K562 (cell line): ENCODE measurements at regions not wholly inside any gene's neighbourhood (a gene's known extent, or its start where the extent isn't known, plus 50 kb on each side); places are given as distances from the start of the nearest gene placed in this dataset.

ENCODE experiments used
- ATAC-seq: fragments of 200-7000 bp; cut with Tn5 transposase; 3 replicates; pipeline ENCODE4 v1.9.1; 2020; ENCODE audit warnings: moderate library complexity
- BruUV-seq: library from RNA; stranded (reverse); fragments of 400-500 nt; replicated peaks from 2 replicates; lab custom pipeline; 2021; lab: Mats Ljungman, UMichigan
- CTCF ChIA-PET: fragments of 300-600 bp; formaldehyde crosslinking; extraction: SDS; loops from one replicate; lab custom pipeline; 2021; ENCODE audit warnings: low intra/inter-chr PET ratio; lab: Yijun Ruan, JAX
- POLR2A ChIA-PET: fragments of 300-600, 350-650 bp; sonication (Branson Sonifier 250); formaldehyde crosslinking; extraction: SDS; loops from one replicate; lab custom pipeline; 2021; ENCODE audit warnings: antibody characterized with exemption, inconsistent platforms; lab: Yijun Ruan, JAX
- DNase-seq, 4 experiments: peaks; one replicate each; pipeline versions ENCODE4 v3.0.0 to v3.0.0-alpha.2; 2011 to 2018; ENCODE audit warnings: low spot score in 3 of 4, mixed read lengths in 3 of 4; ENCODE audit errors: extremely low read depth in 1 of 4
- FAIRE-seq: peaks from 2 replicates; lab custom pipeline; 2011; peaks lifted over from hg19 to GRCh38; lab: Jason Lieb, UNC
- H2AFZ ChIP-seq: 2 replicates; pipeline ENCODE4 v1.6.0; 2011; ENCODE audit warnings: low read depth, low read length, control low read depth, inconsistent platforms
- H3K27ac ChIP-seq: fragments of 200-600 bp; 3 replicates; pipeline ENCODE4 v1.8.0; 2011; ENCODE audit warnings: low read depth, mild to moderate bottlenecking, control low read depth, inconsistent platforms, low read length, moderate library complexity, mixed read lengths; ENCODE audit errors: extremely low read depth
- H3K27me3 ChIP-seq, 2 experiments: fragments of 300-600 bp in 1 of 2; 2 replicates in 1 of 2; 3 replicates in 1 of 2; pipeline versions ENCODE4 v1.6.0 to v1.8.0; 2011; ENCODE audit warnings: inconsistent platforms in 2 of 2, low read length in 2 of 2, mild to moderate bottlenecking in 1 of 2, mixed read lengths in 1 of 2, moderate library complexity in 1 of 2; ENCODE audit not compliant: control insufficient read depth in 2 of 2, insufficient read depth in 2 of 2
- H3K36me3 ChIP-seq: fragments of 300-600 bp; 3 replicates; pipeline ENCODE4 v1.8.0; 2011; ENCODE audit warnings: mild to moderate bottlenecking, low read length, inconsistent platforms; ENCODE audit not compliant: control insufficient read depth, insufficient read depth
- H3K4me1 ChIP-seq, 2 experiments: fragments of 200-600 bp in 1 of 2; replicated peaks in 1 of 2; 2 replicates in 1 of 2; 3 replicates in 1 of 2; pipeline versions ENCODE4 v1.5.1 to v1.8.0; 2011; ENCODE audit warnings: inconsistent platforms in 2 of 2, low read length in 2 of 2, mild to moderate bottlenecking in 1 of 2, mixed read lengths in 1 of 2, moderate library complexity in 1 of 2; ENCODE audit not compliant: control insufficient read depth in 2 of 2, insufficient read depth in 2 of 2
- H3K4me2 ChIP-seq: 2 replicates; pipeline ENCODE4 v1.6.1; 2011; ENCODE audit warnings: low read length, control low read depth, inconsistent platforms, mixed read lengths; ENCODE audit not compliant: insufficient read depth
- H3K4me3 ChIP-seq: fragments of 200-600 bp; sonication (generic), shearing (Covaris generic); 2 replicates; pipeline ENCODE4 v1.5.1; 2016; ENCODE audit warnings: control low read depth, inconsistent platforms
- H3K79me2 ChIP-seq: fragments of 200-600 bp; 3 replicates; pipeline ENCODE4 v1.8.0; 2011; ENCODE audit warnings: low read length, inconsistent platforms; ENCODE audit not compliant: control insufficient read depth, insufficient read depth
- H3K9ac ChIP-seq, 2 experiments: 2 replicates each; pipeline versions ENCODE4 v1.6.0 to v1.6.1; 2011; ENCODE audit warnings: low read depth in 2 of 2, low read length in 2 of 2, control low read depth in 1 of 2, inconsistent platforms in 1 of 2, mild to moderate bottlenecking in 1 of 2, mixed read lengths in 1 of 2; ENCODE audit not compliant: insufficient read depth in 1 of 2
- H3K9me1 ChIP-seq: one replicate; pipeline ENCODE4 v1.6.0; 2011; ENCODE audit warnings: inconsistent platforms, mild to moderate bottlenecking, low read length, moderate library complexity; ENCODE audit not compliant: control insufficient read depth, insufficient read depth
- H3K9me3 ChIP-seq: replicated peaks from 2 replicates; pipeline ENCODE4 v1.5.1; 2011; ENCODE audit warnings: low read depth, low read length, inconsistent platforms; ENCODE audit not compliant: control insufficient read depth, insufficient read depth
- H4K20me1 ChIP-seq: replicated peaks from 2 replicates; pipeline ENCODE4 v1.6.1; 2011; ENCODE audit warnings: low read length, inconsistent platforms, mixed read lengths; ENCODE audit not compliant: control insufficient read depth, insufficient read depth
- ARID1B ChIP-seq: fragments of 450-650 bp; IDR thresholded peaks from 2 replicates; pipeline ENCODE4 v1.6.1; 2016; ENCODE audit warnings: antibody characterized with exemption, mild to moderate bottlenecking, inconsistent platforms
- C11orf30 ChIP-seq: fragments of 450-650 bp; IDR thresholded peaks from 2 replicates; pipeline ENCODE4 v1.6.1; 2016; ENCODE audit warnings: low read depth, mild to moderate bottlenecking
- ETV5 ChIP-seq: sonication (generic); formaldehyde crosslinking; IDR thresholded peaks from 2 replicates; pipeline ENCODE4 v1.4.0; 2020; ENCODE audit warnings: low read depth, mild to moderate bottlenecking, missing genetic modification reagents
- FOXJ2 ChIP-seq: fragments of 200-800 bp; sonication (Bioruptor generic); IDR thresholded peaks from 2 replicates; pipeline ENCODE4 v1.6.1; 2016; ENCODE audit warnings: missing genetic modification characterization, missing compliant biosample characterization
- HEY1 ChIP-seq: fragments of 250-450 bp; sonication (Bioruptor Pico); IDR thresholded peaks from 2 replicates; pipeline ENCODE4 v1.5.0; 2020; ENCODE audit warnings: mild to moderate bottlenecking, moderate library complexity, borderline replicate concordance
- KAT7 ChIP-seq: sonication (generic); formaldehyde crosslinking; IDR thresholded peaks from 2 replicates; pipeline ENCODE4 v1.8.0; 2022; ENCODE audit warnings: missing genetic modification reagents, mild to moderate bottlenecking, borderline replicate concordance
- MAFF ChIP-seq: IDR thresholded peaks from 2 replicates; pipeline ENCODE4 v1.6.1; 2012; ENCODE audit warnings: low read length, improper control_type of control experiment
- MAFG ChIP-seq: fragments of 450-650 bp; conservative IDR thresholded peaks from 2 replicates; pipeline ENCODE4 v1.6.1; 2016; ENCODE audit warnings: missing genetic modification characterization, missing compliant biosample characterization
- NCOR1 ChIP-seq: fragments of 450-650 bp; IDR thresholded peaks from 2 replicates; pipeline ENCODE4 v1.6.1; 2016; ENCODE audit warnings: mild to moderate bottlenecking, moderate library complexity
- NFE2 ChIP-seq: IDR thresholded peaks from 2 replicates; pipeline ENCODE4 v1.6.1; 2014; ENCODE audit warnings: antibody characterized with exemption, low read depth
- PHTF2 ChIP-seq: fragments of 250-450 bp; sonication (Bioruptor Pico); IDR thresholded peaks from 2 replicates; pipeline ENCODE4 v1.5.0; 2021; ENCODE audit warnings: mild to moderate bottlenecking
- SFPQ ChIP-seq: fragments of 200-400 bp; formaldehyde crosslinking; IDR thresholded peaks from 2 replicates; pipeline ENCODE4 v1.6.1; 2017; ENCODE audit warnings: mild to moderate bottlenecking, low read depth, low read length, moderate library complexity
- SMARCA4 ChIP-seq: fragments of 450-650 bp; IDR thresholded peaks from 2 replicates; pipeline ENCODE4 v1.6.1; 2016
- SMARCB1 ChIP-seq: IDR thresholded peaks from 2 replicates; pipeline ENCODE4 v1.6.1; 2011; ENCODE audit warnings: improper control_type of control experiment, low read depth; ENCODE audit not compliant: insufficient read length
- SMARCC2 ChIP-seq: fragments of 450-650 bp; IDR thresholded peaks from 2 replicates; pipeline ENCODE4 v1.6.1; 2017; ENCODE audit warnings: antibody characterized with exemption, moderate library complexity, mild to moderate bottlenecking, low read depth
- STAT5B ChIP-seq: fragments of 250-450 bp; sonication (Bioruptor Pico); IDR thresholded peaks from 2 replicates; pipeline ENCODE4 v1.8.0; 2021; ENCODE audit warnings: mild to moderate bottlenecking, inconsistent platforms
- TCF3 ChIP-seq: sonication (generic); formaldehyde crosslinking; IDR thresholded peaks from 2 replicates; pipeline ENCODE4 v1.4.0; 2020; ENCODE audit warnings: mild to moderate bottlenecking, missing genetic modification reagents
- ZFP36 ChIP-seq: fragments of 150-350 bp; IDR thresholded peaks from 2 replicates; pipeline ENCODE4 v1.6.1; 2018; ENCODE audit warnings: low read length, low read depth; ENCODE audit not compliant: partially characterized antibody
- ZNF316 ChIP-seq: fragments of 450-650 bp; IDR thresholded peaks from 2 replicates; pipeline ENCODE4 v1.6.1; 2016
- WGBS: fragments of 100-300 bp; shearing (Covaris generic); methylation state at CpG from one replicate; pipeline ENCODE4 v1.1.6; 2016; ENCODE audit warnings: low coverage, mixed read lengths; ENCODE audit not compliant: insufficient coverage; ENCODE audit errors: missing lambda C conversion rate; 5-methylcytosine and 5-hydroxymethylcytosine counted together
- in situ Hi-C: fragments of 300-500 bp; cut with MboI; formaldehyde crosslinking; loops from 4 replicates; pipeline ENCODE4 v1.15.0; 2018; ENCODE audit warnings: inconsistent platforms, mixed read lengths
- intact Hi-C: fragments of 100-400 bp; cut with micrococcal nuclease; formaldehyde crosslinking; loops from 2 replicates; pipeline ENCODE4 v1.14.2; 2022
- TF ChIP-seq, protein P1 (sequence below), 2 experiments: fragments of 450-650 bp in 1 of 2; sonication (generic) in 1 of 2; formaldehyde crosslinking in 1 of 2; IDR thresholded peaks in 1 of 2; conservative IDR thresholded peaks in 1 of 2; 2 replicates each; pipeline versions ENCODE4 v1.6.1 to v1.8.1; 2016 to 2023; ENCODE audit warnings: mild to moderate bottlenecking in 2 of 2, moderate library complexity in 2 of 2, inconsistent platforms in 1 of 2, missing genetic modification reagents in 1 of 2

- peak overlapping the region; percentile 78 for H2AFZ ChIP-seq
- intact Hi-C loops, result loop anchor here (5.0 kb wide), 2 partner anchors 139 to 161 kb away; partner anchors contain the start of gene PITX1
- H4K20me1 ChIP-seq, result no peaks in the 10 kb centered on the region
- BruUV-seq, result no TSS peak
- POLR2A ChIA-PET, result interaction anchor here (0.9 to 1.2 kb wide), 4 partner anchors 18 to 159 kb away, joined by 3 to 5 read pairs (median 3); no protein-coding TSS in a partner anchor
- H3K27ac ChIP-seq, result peak overlapping the region; percentile 53
- H3K9me3 ChIP-seq, result no peaks in the 10 kb centered on the region
- no peaks in the 10 kb centered on the region for H3K36me3 ChIP-seq
- H3K4me3 ChIP-seq, result no peak overlapping the region
- DNase-seq (peak in 3 of 4 experiments; percentile 27 to 73 (median 52)), FAIRE-seq (peak; percentile 51), ATAC-seq (peak; percentile 39)
- peak overlapping the region; percentile 62 for H3K4me2 ChIP-seq
- H3K79me2 ChIP-seq, result no peaks in the 10 kb centered on the region
- no peaks in the 10 kb centered on the region for H3K27me3 ChIP-seq
- H3K9ac ChIP-seq, result peak overlapping the region in 1 of 2 experiments; percentile 27; a peak in 2 of 4 replicates
- in situ Hi-C loops, result no loop called here
- peaks cover 33 to 41% of the 10 kb centered on the region in 2 experiments; a peak in 4 of 5 replicates for H3K4me1 ChIP-seq
- 56% methylated on average over 8 of the region's 8 CpGs for WGBS
- H3K9me1 ChIP-seq, result no peaks in the 10 kb centered on the region
- CTCF ChIA-PET, result no interaction called here
- no peak for TF ChIP-seq PHTF2 (CRISPR knock-in tag)
- no peak for TF ChIP-seq SMARCB1
- peak; percentile 35 for TF ChIP-seq ZNF316
- peak; percentile 8; the same call in 1 of the 2 replicates for TF ChIP-seq MAFF
- no peak for TF ChIP-seq FOXJ2
- TF ChIP-seq, protein P1, sequence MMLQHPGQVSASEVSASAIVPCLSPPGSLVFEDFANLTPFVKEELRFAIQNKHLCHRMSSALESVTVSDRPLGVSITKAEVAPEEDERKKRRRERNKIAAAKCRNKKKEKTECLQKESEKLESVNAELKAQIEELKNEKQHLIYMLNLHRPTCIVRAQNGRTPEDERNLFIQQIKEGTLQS (IDR thresholded peaks at IDR 0.05), result peak; percentile 30; the same call in 1 of the 2 replicates
- TF ChIP-seq, protein P1 (CRISPR knock-in tag; conservative IDR thresholded peaks at IDR 0.05), result no peak
- peak; percentile 41; the same call in 1 of the 2 replicates for TF ChIP-seq C11orf30
- TF ChIP-seq SMARCA4, result peak; percentile 49; the same call in 1 of the 2 replicates
- 0 out of 2 replicates have a peak, but pooled peaks have one; percentile 34 for TF ChIP-seq ETV5
- 0 out of 2 replicates have a peak, but pooled peaks have one; percentile 17 for TF ChIP-seq KAT7 (CRISPR knock-in tag)
- no peak for TF ChIP-seq ZFP36
- no peak for TF ChIP-seq HEY1 (CRISPR knock-in tag)
- TF ChIP-seq SMARCC2, result 0 out of 2 replicates have a peak, but pooled peaks have one; percentile 34
- no peak for TF ChIP-seq SFPQ
- TF ChIP-seq ARID1B, result peak; percentile 49; the same call in 1 of the 2 replicates
- peak; percentile 22; the same call in 1 of the 2 replicates for TF ChIP-seq MAFG (tag)
- no peak for TF ChIP-seq NCOR1
- TF ChIP-seq TCF3 (CRISPR knock-in tag), result peak; percentile 37
- no peak for TF ChIP-seq STAT5B
- peak; percentile 66 for TF ChIP-seq NFE2
Measured at GRCh38 chr5:135193213-135194125, 159.4 kb upstream of the PITX1 start.
